G401.6 (cell line): ENCODE measurements at regions not wholly inside any gene's neighbourhood (a gene's known extent, or its start where the extent isn't known, plus 50 kb on each side); places are given as distances from the start of the nearest gene placed in this dataset.
"Not testable (repeated sequence)": the region's sequence is repeated elsewhere in the genome, so short reads cannot be mapped to it uniquely, and the experiment has no call there.

Experiments used
- FAIRE-seq: peaks from 2 replicates; lab custom pipeline; 2012; peaks lifted over from hg19 to GRCh38; lab: Jason Lieb, UNC

GRCh38 chr9:111744363-111744762, 50.4 kb downstream of the SHOC1 start:
- no peak for FAIRE-seq

DNA sequence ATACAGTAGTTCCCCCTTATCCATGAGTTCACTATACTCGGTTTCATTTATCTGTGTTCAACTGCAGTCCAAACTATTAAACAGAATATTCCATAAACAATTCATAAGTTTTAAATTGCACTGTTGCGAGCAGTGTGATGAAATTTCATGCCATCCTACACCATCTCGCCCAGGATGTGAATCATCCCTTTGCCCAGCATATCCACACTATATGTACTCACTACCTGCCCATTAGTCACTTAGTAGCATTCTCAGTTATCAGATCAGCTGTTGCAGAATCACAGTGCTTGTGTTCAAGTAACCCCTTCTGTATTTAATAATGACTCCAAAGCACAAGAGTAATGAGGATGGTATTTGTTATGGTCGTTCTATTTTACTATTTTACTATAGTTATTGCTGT, 51.5 kb downstream of the SHOC1 start:
- peak; percentile 27 for FAIRE-seq

GRCh38 chr9:111740739-111741138, 54.0 kb downstream of the SHOC1 start:
- no peak for FAIRE-seq

DNA sequence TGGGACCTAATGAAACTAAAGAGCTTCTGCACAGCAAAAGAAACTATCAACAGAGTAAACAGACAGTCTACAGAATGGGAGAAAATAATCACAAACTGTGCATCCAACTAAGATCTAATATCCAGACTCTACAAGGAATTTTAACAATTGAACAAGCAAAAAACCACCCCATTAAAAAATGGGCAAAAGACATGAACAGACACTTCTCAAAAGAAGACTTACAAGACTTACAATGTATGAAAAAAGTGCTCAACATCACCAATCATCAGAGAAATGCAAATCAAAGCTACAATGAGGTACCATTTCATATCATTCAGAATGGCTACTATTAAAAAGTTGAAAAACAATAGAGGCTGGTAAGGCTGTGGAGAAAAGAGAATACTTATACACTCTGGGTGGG, 58.0 kb downstream of the SHOC1 start:
- no peak for FAIRE-seq

- FAIRE-seq, result not testable (repeated sequence)
Observed at GRCh38 chr9:111735344-111735743, 59.4 kb downstream of the SHOC1 start.

- FAIRE-seq, result no peak
Observed at GRCh38 chr9:111731928-111732327, 62.8 kb downstream of the SHOC1 start.

DNA sequence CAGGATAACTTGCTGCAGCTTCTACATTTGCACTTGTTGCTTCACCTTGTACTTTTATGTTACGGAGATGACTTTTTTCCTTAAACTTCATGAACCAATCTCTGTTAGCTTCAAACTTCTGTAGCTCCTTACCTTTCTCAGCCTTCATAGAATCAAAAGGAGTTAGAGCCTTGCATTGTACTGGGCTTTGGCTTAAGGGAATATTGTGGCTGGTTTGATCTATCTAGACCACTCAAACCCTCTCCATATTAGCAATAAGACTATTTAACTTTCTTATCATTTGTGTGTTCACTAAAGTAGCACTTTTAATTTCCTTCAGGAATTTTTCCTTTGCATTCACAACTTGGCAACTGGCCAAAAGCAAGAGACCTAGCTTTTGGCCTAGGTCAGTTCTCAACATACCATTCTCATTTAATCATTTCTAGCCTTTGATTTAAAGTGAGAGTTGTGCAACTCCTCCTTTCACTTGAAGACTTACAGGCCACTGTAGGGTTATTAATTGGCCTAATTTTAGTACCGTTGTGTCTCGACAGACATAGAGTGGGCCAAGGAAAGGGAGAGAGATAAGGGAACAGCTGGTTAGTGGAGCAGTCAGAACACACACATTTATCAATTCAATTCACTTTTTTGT, 63.7 kb downstream of the SHOC1 start:
- FAIRE-seq, result no peak

- FAIRE-seq, result no peak
Observed at GRCh38 chr9:111728617-111729366, 65.9 kb downstream of the SHOC1 start.

- FAIRE-seq, result no peak
Observed at GRCh38 chr9:111728143-111728542, 66.6 kb downstream of the SHOC1 start.

GRCh38 chr9:111726949-111727348, 65.5 kb downstream of the GNG10 start:
- no peak for FAIRE-seq

DNA sequence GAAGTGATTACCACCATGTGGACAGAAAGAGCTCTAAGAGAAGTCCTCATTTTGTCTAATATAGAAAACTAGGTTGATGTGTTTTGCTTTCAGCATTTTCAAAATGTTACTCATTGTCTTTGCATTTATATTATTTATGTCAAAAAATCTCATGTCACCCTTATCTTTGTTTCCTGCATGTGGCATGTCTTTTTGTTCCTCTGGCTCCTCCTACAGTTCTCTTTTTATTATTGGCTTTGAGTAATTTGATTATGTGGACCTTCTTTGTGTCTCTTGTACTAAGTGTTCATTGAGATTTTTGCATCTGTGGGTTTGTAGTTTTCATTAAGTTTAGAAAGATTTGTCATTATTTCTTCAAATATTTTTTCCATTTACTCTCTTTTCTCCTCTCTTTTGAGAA, 58.8 kb downstream of the GNG10 start:
- peak; percentile 46 for FAIRE-seq
